ENCODE measurements at regions not wholly inside any gene's neighbourhood (a gene's known extent, or its start where the extent isn't known, plus 50 kb on each side); places are given as distances from the start of the nearest gene placed in this dataset.

- TF ChIP-seq CTCF (IDR thresholded peaks at IDR 0.05; ENCODE audit: insufficient read depth, low read length, poor library complexity, severe bottlenecking) = no peak
- TF ChIP-seq EZH2phosphoT487 (conservative IDR thresholded peaks at IDR 0.05; ENCODE audit: low read length) = no peak
These were observed 183.6 kb upstream of the DKK2 start for GRCh38 chr4:107219681-107220080.

Data from SU-DHL-6 (cell line).